GM12878 (cell line): ENCODE measurements at regions not wholly inside any gene's neighbourhood (a gene's known extent, or its start where the extent isn't known, plus 50 kb on each side); places are given as distances from the start of the nearest gene placed in this dataset.

Experiments
- EZH2 ChIP-seq: IDR thresholded peaks from 2 replicates; pipeline ENCODE4 v1.6.1; 2012; ENCODE audit warnings: low read depth, mild to moderate bottlenecking, control low read depth, inconsistent platforms, low read length, borderline replicate concordance; ENCODE audit not compliant: control insufficient read depth
- IKZF2 ChIP-seq, 2 experiments: fragments of 450-650 bp; IDR thresholded peaks; 2 replicates each; pipeline ENCODE4 v1.6.1; 2017; ENCODE audit warnings: mild to moderate bottlenecking in 2 of 2, moderate library complexity in 2 of 2
- JUNB ChIP-seq: IDR thresholded peaks from 2 replicates; pipeline ENCODE4 v1.6.1; 2016; ENCODE audit warnings: antibody characterized with exemption, mild to moderate bottlenecking
- NR2C1 ChIP-seq: fragments of 450-650 bp; IDR thresholded peaks from 2 replicates; pipeline ENCODE4 v1.6.1; 2017; ENCODE audit warnings: antibody characterized with exemption, mild to moderate bottlenecking, moderate library complexity
- TF ChIP-seq, protein P1 (sequence below): IDR thresholded peaks from 2 replicates; pipeline ENCODE4 v1.6.1; 2011; ENCODE audit warnings: mild to moderate bottlenecking, low read depth, low read length, moderate library complexity; ENCODE audit not compliant: insufficient replicate concordance
- TF ChIP-seq, protein P2 (sequence below): fragments of 450-650 bp; IDR thresholded peaks from 2 replicates; pipeline ENCODE4 v1.6.1; 2017; ENCODE audit warnings: mild to moderate bottlenecking
- TF ChIP-seq, protein P3 (sequence below), 3 experiments: IDR thresholded peaks in 2 of 3; conservative IDR thresholded peaks in 1 of 3; 2 replicates each; pipeline ENCODE4 v1.5.1; 2011; ENCODE audit warnings: low read depth in 3 of 3, low read length in 3 of 3, mild to moderate bottlenecking in 3 of 3, control low read depth in 2 of 3, moderate library complexity in 2 of 3, inconsistent platforms in 1 of 3, mixed read lengths in 1 of 3; ENCODE audit not compliant: control insufficient read depth in 2 of 3, insufficient read depth in 1 of 3; ENCODE audit errors: extremely low read depth in 1 of 3
- TF ChIP-seq, protein P4 (sequence below): fragments of 450-650 bp; IDR thresholded peaks from 2 replicates; pipeline ENCODE4 v1.6.1; 2017; ENCODE audit warnings: low read depth, mild to moderate bottlenecking, moderate library complexity

DNA sequence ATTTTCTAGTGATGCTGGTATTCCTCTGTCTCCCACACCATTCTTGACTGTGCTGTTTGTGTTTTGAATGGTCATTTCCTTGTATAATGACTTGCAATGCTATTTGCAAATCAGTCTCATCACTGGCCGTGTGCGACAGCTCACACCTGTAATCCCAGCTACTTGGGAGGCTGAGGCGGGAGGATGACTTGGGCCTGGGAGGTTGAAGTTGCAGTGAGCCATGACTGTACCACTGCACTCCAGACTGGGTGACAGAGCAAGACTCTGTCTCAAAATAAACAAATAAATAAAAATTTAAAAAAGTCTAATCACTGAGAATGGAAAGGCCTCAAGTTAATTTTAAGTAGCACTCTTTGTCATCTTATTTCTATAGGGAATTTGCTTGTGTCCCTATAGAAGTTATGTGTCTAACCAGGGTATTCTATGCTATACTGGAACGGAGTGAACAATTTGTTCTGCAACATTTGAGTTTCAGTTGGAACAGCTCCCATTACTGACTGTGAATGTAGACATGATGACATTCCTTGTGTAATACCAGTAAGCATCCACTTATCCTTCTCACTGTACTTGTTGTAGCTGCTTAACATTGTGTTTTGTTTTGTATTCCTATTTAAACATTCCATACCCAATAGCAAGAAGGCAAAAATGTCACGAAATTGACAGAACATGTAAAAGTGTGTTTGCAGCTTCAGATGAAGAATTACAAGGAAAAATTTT, 126.3 kb downstream of the MGST1 start (continued):
- TF ChIP-seq, protein P1, sequence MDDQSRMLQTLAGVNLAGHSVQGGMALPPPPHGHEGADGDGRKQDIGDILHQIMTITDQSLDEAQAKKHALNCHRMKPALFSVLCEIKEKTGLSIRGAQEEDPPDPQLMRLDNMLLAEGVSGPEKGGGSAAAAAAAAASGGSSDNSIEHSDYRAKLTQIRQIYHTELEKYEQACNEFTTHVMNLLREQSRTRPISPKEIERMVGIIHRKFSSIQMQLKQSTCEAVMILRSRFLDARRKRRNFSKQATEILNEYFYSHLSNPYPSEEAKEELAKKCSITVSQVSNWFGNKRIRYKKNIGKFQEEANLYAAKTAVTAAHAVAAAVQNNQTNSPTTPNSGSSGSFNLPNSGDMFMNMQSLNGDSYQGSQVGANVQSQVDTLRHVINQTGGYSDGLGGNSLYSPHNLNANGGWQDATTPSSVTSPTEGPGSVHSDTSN = no peak
- TF ChIP-seq, protein P2, sequence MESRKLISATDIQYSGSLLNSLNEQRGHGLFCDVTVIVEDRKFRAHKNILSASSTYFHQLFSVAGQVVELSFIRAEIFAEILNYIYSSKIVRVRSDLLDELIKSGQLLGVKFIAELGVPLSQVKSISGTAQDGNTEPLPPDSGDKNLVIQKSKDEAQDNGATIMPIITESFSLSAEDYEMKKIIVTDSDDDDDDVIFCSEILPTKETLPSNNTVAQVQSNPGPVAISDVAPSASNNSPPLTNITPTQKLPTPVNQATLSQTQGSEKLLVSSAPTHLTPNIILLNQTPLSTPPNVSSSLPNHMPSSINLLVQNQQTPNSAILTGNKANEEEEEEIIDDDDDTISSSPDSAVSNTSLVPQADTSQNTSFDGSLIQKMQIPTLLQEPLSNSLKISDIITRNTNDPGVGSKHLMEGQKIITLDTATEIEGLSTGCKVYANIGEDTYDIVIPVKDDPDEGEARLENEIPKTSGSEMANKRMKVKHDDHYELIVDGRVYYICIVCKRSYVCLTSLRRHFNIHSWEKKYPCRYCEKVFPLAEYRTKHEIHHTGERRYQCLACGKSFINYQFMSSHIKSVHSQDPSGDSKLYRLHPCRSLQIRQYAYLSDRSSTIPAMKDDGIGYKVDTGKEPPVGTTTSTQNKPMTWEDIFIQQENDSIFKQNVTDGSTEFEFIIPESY = no peak
- TF ChIP-seq, protein P3, sequence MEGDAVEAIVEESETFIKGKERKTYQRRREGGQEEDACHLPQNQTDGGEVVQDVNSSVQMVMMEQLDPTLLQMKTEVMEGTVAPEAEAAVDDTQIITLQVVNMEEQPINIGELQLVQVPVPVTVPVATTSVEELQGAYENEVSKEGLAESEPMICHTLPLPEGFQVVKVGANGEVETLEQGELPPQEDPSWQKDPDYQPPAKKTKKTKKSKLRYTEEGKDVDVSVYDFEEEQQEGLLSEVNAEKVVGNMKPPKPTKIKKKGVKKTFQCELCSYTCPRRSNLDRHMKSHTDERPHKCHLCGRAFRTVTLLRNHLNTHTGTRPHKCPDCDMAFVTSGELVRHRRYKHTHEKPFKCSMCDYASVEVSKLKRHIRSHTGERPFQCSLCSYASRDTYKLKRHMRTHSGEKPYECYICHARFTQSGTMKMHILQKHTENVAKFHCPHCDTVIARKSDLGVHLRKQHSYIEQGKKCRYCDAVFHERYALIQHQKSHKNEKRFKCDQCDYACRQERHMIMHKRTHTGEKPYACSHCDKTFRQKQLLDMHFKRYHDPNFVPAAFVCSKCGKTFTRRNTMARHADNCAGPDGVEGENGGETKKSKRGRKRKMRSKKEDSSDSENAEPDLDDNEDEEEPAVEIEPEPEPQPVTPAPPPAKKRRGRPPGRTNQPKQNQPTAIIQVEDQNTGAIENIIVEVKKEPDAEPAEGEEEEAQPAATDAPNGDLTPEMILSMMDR (IDR thresholded peaks at IDR 0.05 in 2 of 3, conservative IDR thresholded peaks at IDR 0.05 in 1 of 3; ENCODE audit: control insufficient read depth in 2 of 3, extremely low read depth in 1 of 3, insufficient read depth in 1 of 3, low read depth in 3 of 3, low read length in 3 of 3) = no peak
- TF ChIP-seq EZH2 = no peak
- TF ChIP-seq, protein P4, sequence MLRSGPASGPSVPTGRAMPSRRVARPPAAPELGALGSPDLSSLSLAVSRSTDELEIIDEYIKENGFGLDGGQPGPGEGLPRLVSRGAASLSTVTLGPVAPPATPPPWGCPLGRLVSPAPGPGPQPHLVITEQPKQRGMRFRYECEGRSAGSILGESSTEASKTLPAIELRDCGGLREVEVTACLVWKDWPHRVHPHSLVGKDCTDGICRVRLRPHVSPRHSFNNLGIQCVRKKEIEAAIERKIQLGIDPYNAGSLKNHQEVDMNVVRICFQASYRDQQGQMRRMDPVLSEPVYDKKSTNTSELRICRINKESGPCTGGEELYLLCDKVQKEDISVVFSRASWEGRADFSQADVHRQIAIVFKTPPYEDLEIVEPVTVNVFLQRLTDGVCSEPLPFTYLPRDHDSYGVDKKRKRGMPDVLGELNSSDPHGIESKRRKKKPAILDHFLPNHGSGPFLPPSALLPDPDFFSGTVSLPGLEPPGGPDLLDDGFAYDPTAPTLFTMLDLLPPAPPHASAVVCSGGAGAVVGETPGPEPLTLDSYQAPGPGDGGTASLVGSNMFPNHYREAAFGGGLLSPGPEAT = no peak
- no peak for TF ChIP-seq NR2C1
- no peak for TF ChIP-seq JUNB
- no peak for TF ChIP-seq IKZF2 (IDR thresholded peaks at IDR 0.05)
